SK-N-SH (cell line): ENCODE measurements at regions not wholly inside any gene's neighbourhood (a gene's known extent, or its start where the extent isn't known, plus 50 kb on each side); places are given as distances from the start of the nearest gene placed in this dataset.

Experiments used
- CTCF ChIA-PET: fragments of 300-600, 350-600 bp; formaldehyde crosslinking; extraction: SDS; loops from one replicate; lab custom pipeline; 2021; lab: Yijun Ruan, JAX
- POLR2A ChIA-PET: fragments of 350-600 bp; sonication (Branson Sonifier 250); formaldehyde crosslinking; extraction: SDS; loops from one replicate; lab custom pipeline; 2020; ENCODE audit warnings: antibody characterized with exemption, inconsistent platforms; lab: Yijun Ruan, JAX
- DNase-seq: peaks from one replicate; pipeline ENCODE4 v3.0.0; 2012
- H2AFZ ChIP-seq: fragments of 200-600 bp; sonication (generic); 2 replicates; pipeline ENCODE4 v1.8.1; 2016; ENCODE audit warnings: antibody characterized with exemption, mild to moderate bottlenecking, low read depth
- H3F3A ChIP-seq: fragments of 200-600 bp; sonication (generic); replicated peaks from 2 replicates; pipeline ENCODE3; 2016; ENCODE audit warnings: antibody characterized with exemption, mild to moderate bottlenecking; ENCODE audit not compliant: insufficient read depth
- H3K27ac ChIP-seq, 2 experiments: fragments of 200-500 bp in 1 of 2; fragments of 200-600 bp in 1 of 2; sonication (Bioruptor generic) in 1 of 2; sonication (generic), shearing (Covaris generic) in 1 of 2; 2 replicates each; pipeline versions ENCODE4 v1.5.1 to v1.6.1; 2014 to 2016; ENCODE audit warnings: low read depth in 2 of 2, inconsistent platforms in 1 of 2, low read length in 1 of 2, mild to moderate bottlenecking in 1 of 2, mixed read lengths in 1 of 2
- H3K27me3 ChIP-seq: fragments of 200-600 bp; sonication (generic), shearing (Covaris generic); 2 replicates; pipeline ENCODE4 v1.6.1; 2016; ENCODE audit warnings: mixed run types; ENCODE audit not compliant: insufficient read depth
- H3K36me3 ChIP-seq, 2 experiments: fragments of 200-500 bp in 1 of 2; fragments of 200-600 bp in 1 of 2; sonication (Bioruptor generic) in 1 of 2; sonication (generic) in 1 of 2; replicated peaks in 1 of 2; 2 replicates each; pipeline versions ENCODE3 to v1.5.1; 2014 to 2016; ENCODE audit warnings: low read length in 1 of 2, mild to moderate bottlenecking in 1 of 2; ENCODE audit not compliant: insufficient read depth in 2 of 2, control insufficient read depth in 1 of 2
- H3K4me1 ChIP-seq, 2 experiments: fragments of 200-500 bp in 1 of 2; fragments of 200-600 bp in 1 of 2; sonication (Bioruptor generic) in 1 of 2; sonication (generic), shearing (Covaris generic) in 1 of 2; 2 replicates each; pipeline versions ENCODE4 v1.5.1 to v1.6.1; 2014 to 2016; ENCODE audit warnings: low read depth in 1 of 2, low read length in 1 of 2, mixed run types in 1 of 2; ENCODE audit not compliant: insufficient read depth in 2 of 2, control insufficient read depth in 1 of 2
- H3K4me2 ChIP-seq: fragments of 200-600 bp; sonication (generic), shearing (Covaris generic); 2 replicates; pipeline ENCODE4 v1.6.1; 2017; ENCODE audit warnings: mixed run types
- H3K4me3 ChIP-seq, 2 experiments: fragments of 200-500 bp in 1 of 2; fragments of 200-600 bp in 1 of 2; sonication (Bioruptor generic) in 1 of 2; sonication (generic), shearing (Covaris generic) in 1 of 2; 2 replicates each; pipeline versions ENCODE4 v1.5.1 to v1.8.1; 2014 to 2016; ENCODE audit warnings: low read depth in 2 of 2, inconsistent platforms in 1 of 2, low read length in 1 of 2, mild to moderate bottlenecking in 1 of 2, mixed read lengths in 1 of 2, moderate library complexity in 1 of 2
- H3K79me2 ChIP-seq: fragments of 200-600 bp; sonication (generic); 2 replicates; pipeline ENCODE4 v1.8.1; 2017; ENCODE audit warnings: mild to moderate bottlenecking; ENCODE audit not compliant: insufficient read depth
- H3K9ac ChIP-seq: fragments of 200-600 bp; sonication (generic); 2 replicates; pipeline ENCODE4 v1.6.1; 2017; ENCODE audit warnings: mixed run types
- H3K9me2 ChIP-seq: fragments of 200-600 bp; sonication (generic); 2 replicates; pipeline ENCODE4 v1.6.1; 2017; ENCODE audit warnings: mixed run types
- H3K9me3 ChIP-seq: fragments of 200-600 bp; sonication (generic); 2 replicates; pipeline ENCODE4 v1.6.1; 2017; ENCODE audit warnings: mixed run types, mild to moderate bottlenecking, moderate library complexity
- H4K20me1 ChIP-seq: fragments of 200-600 bp; sonication (generic); 2 replicates; pipeline ENCODE4 v1.6.1; 2017; ENCODE audit warnings: mild to moderate bottlenecking, mixed run types; ENCODE audit not compliant: insufficient read depth
- CTCF ChIP-seq: fragments of 200-600 bp; sonication (generic); IDR thresholded peaks from 2 replicates; pipeline ENCODE4 v1.6.1; 2017; ENCODE audit warnings: antibody characterized with exemption, mild to moderate bottlenecking, moderate library complexity
- EP300 ChIP-seq, 2 experiments: IDR thresholded peaks; 2 replicates each; pipeline versions ENCODE4 v1.4.0 to v1.6.1; 2012; ENCODE audit warnings: borderline replicate concordance in 1 of 2, low read depth in 1 of 2, low read length in 1 of 2
- EZH2phosphoT487 ChIP-seq: fragments of 200-600 bp; sonication (generic); IDR thresholded peaks from 2 replicates; pipeline ENCODE4 v1.6.1; 2017; ENCODE audit warnings: low read depth, mixed run types, mild to moderate bottlenecking, antibody characterized with exemption, moderate library complexity, borderline replicate concordance
- FOXJ3 ChIP-seq: sonication (generic); formaldehyde crosslinking; IDR thresholded peaks from 2 replicates; pipeline ENCODE4 v1.5.1; 2020; ENCODE audit warnings: mild to moderate bottlenecking, missing genetic modification reagents
- FOXM1 ChIP-seq: IDR thresholded peaks from 2 replicates; pipeline ENCODE4 v1.4.0; 2012; ENCODE audit warnings: low read depth, mild to moderate bottlenecking
- GABPA ChIP-seq: IDR thresholded peaks from 2 replicates; pipeline ENCODE4 v1.4.0; 2012; ENCODE audit warnings: low read depth, mild to moderate bottlenecking
- GATA2 ChIP-seq: sonication (generic); formaldehyde crosslinking; IDR thresholded peaks from 2 replicates; pipeline ENCODE4 v1.5.0; 2020; ENCODE audit warnings: mild to moderate bottlenecking, missing genetic modification reagents
- IRF3 ChIP-seq: fragments of 150-350 bp; IDR thresholded peaks from 2 replicates; pipeline ENCODE4 v1.6.1; 2016; ENCODE audit warnings: mild to moderate bottlenecking, low read depth, low read length
- MEF2A ChIP-seq: IDR thresholded peaks from 2 replicates; pipeline ENCODE4 v1.4.0; 2012; ENCODE audit warnings: low read depth, borderline replicate concordance
- MXI1 ChIP-seq: IDR thresholded peaks from 2 replicates; pipeline ENCODE4 v1.6.1; 2012; ENCODE audit warnings: mild to moderate bottlenecking, low read depth, low read length, improper control_type of control experiment
- NFIC ChIP-seq: IDR thresholded peaks from 2 replicates; pipeline ENCODE4 v1.4.0; 2012; ENCODE audit warnings: borderline replicate concordance
- NRF1 ChIP-seq: IDR thresholded peaks from 2 replicates; pipeline ENCODE4 v1.6.1; 2012; ENCODE audit warnings: low read depth, mild to moderate bottlenecking, low read length
- PBX3 ChIP-seq: IDR thresholded peaks from 2 replicates; pipeline ENCODE4; 2012
- POLR2AphosphoS5 ChIP-seq: IDR thresholded peaks from 2 replicates; pipeline ENCODE4 v1.6.1; 2012; ENCODE audit warnings: low read depth, low read length
- RCOR1 ChIP-seq: fragments of 150-350 bp; IDR thresholded peaks from 2 replicates; pipeline ENCODE4 v1.6.1; 2017; ENCODE audit warnings: antibody characterized with exemption, low read length
- RFX5 ChIP-seq: IDR thresholded peaks from 2 replicates; pipeline ENCODE4 v1.6.1; 2012; ENCODE audit warnings: mild to moderate bottlenecking, improper control_type of control experiment, low read length
- RXRA ChIP-seq: IDR thresholded peaks from 2 replicates; pipeline ENCODE4 v1.4.0; 2012; ENCODE audit warnings: low read depth, mild to moderate bottlenecking, borderline replicate concordance
- SIN3A ChIP-seq: IDR thresholded peaks from 2 replicates; pipeline ENCODE4 v1.6.1; 2012; ENCODE audit warnings: low read depth, mild to moderate bottlenecking, low read length, moderate library complexity, borderline replicate concordance
- TAF1 ChIP-seq: IDR thresholded peaks from 2 replicates; pipeline ENCODE4 v1.6.1; 2012; ENCODE audit warnings: low read depth, mild to moderate bottlenecking, low read length, moderate library complexity, borderline replicate concordance
- USF1 ChIP-seq: IDR thresholded peaks from 2 replicates; pipeline ENCODE4 v1.4.0; 2012; ENCODE audit warnings: low read depth, borderline replicate concordance
- USF2 ChIP-seq: fragments of 150-350 bp; IDR thresholded peaks from 2 replicates; pipeline ENCODE4 v1.6.1; 2017; ENCODE audit warnings: antibody characterized with exemption, low read length, low read depth, borderline replicate concordance
- YY1 ChIP-seq: IDR thresholded peaks from 2 replicates; pipeline ENCODE4 v1.4.0; 2012; ENCODE audit warnings: low read depth, mild to moderate bottlenecking
- ZBTB33 ChIP-seq: IDR thresholded peaks from 2 replicates; pipeline ENCODE4 v1.4.0; 2012; ENCODE audit warnings: low read depth, borderline replicate concordance
- WGBS: methylation state at CpG from one replicate; pipeline ENCODE4 v1.1.6; 2017; ENCODE audit warnings: low lambda C conversion rate; 5-methylcytosine and 5-hydroxymethylcytosine counted together

- TF ChIP-seq USF2 (no peak), CTCF (no peak), ZBTB33 (peak; percentile 84), EZH2phosphoT487 (no peak), FOXJ3 (CRISPR knock-in tag) (no peak), EP300 (IDR thresholded peaks at IDR 0.05; ENCODE audit: borderline replicate concordance in 1 of 2, low read depth in 1 of 2, low read length in 1 of 2) (peak; percentile 70 to 99), USF1 (no peak), TAF1 (peak; percentile 33; the same call in 1 of the 2 replicates), GATA2 (CRISPR knock-in tag) (no peak), MXI1 (no peak), GABPA (no peak)
Observed at GRCh38 chr7:46369933-46370654, 449.0 kb upstream of the IGFBP3 start (continued).

GRCh38 chr7:46368871-46369270, 447.8 kb upstream of the IGFBP3 start:
- DNase-seq: no peak
- POLR2A ChIA-PET: no interaction called here
- no peak overlapping the region for H3K9ac ChIP-seq
- TF ChIP-seq EP300 (IDR thresholded peaks at IDR 0.05; ENCODE audit: borderline replicate concordance in 1 of 2, low read depth in 1 of 2, low read length in 1 of 2) (no peak), FOXM1 (no peak), MEF2A (no peak), FOXJ3 (CRISPR knock-in tag) (no peak), RFX5 (no peak), RCOR1 (no peak), YY1 (no peak), PBX3 (no peak), TAF1 (no peak), NRF1 (no peak), NFIC (no peak), RXRA (no peak), IRF3 (no peak), SIN3A (no peak), POLR2AphosphoS5 (no peak)

More at GRCh38 chr7:46368871-46369270, 447.8 kb upstream of the IGFBP3 start:
- Histone ChIP-seq H3K9me2 (no peaks in the 10 kb centered on the region), H3K27ac (no peak overlapping the region), H3K9me3 (peaks cover 15% of the 10 kb centered on the region; the same call in 1 of the 2 replicates), H3K4me2 (no peak overlapping the region), H4K20me1 (no peaks in the 10 kb centered on the region), H3K4me3 (no peak overlapping the region), H2AFZ (no peak overlapping the region), H3K4me1 (no peaks in the 10 kb centered on the region), H3F3A (peaks cover 23% of the 10 kb centered on the region), H3K36me3 (no peaks in the 10 kb centered on the region), H3K79me2 (no peaks in the 10 kb centered on the region), H3K27me3 (no peaks in the 10 kb centered on the region)
- 89% methylated on average over 1 of the region's 1 CpG for WGBS
- CTCF ChIA-PET: interaction anchor here (0.9 to 1.2 kb wide), 2 partner anchors 446 to 811 kb away, joined by 3 read pairs; no protein-coding TSS in a partner anchor
